Esophagus muscularis mucosa (tissue), 4 donors: ENCODE measurements at regions not wholly inside any gene's neighbourhood (a gene's known extent, or its start where the extent isn't known, plus 50 kb on each side); places are given as distances from the start of the nearest gene placed in this dataset.

Experiments
- DNase-seq: peaks from one replicate; pipeline ENCODE4 v3.0.0-alpha.2; 2017; ENCODE audit errors: extremely low spot score
- H3K27ac ChIP-seq, 4 donors: fragments of 200-600 bp; sonication (generic); replicated peaks in 1 of 4; 1 replicate in 3 of 4; 2 replicates in 1 of 4; pipeline ENCODE4 v1.5.1; 2016 to 2019; ENCODE audit warnings: mild to moderate bottlenecking in 1 of 4
- H3K27me3 ChIP-seq, 4 donors: fragments of 200-600 bp; sonication (generic); one replicate each; pipeline versions ENCODE4 v1.5.1 to v1.6.0; 2016 to 2019
- H3K36me3 ChIP-seq, 4 donors: fragments of 200-600 bp; sonication (generic); one replicate each; pipeline ENCODE4 v1.5.1; 2016 to 2019
- H3K4me1 ChIP-seq, 4 donors: fragments of 200-600 bp; sonication (generic); one replicate each; pipeline ENCODE4 v1.5.1; 2016 to 2019
- H3K4me3 ChIP-seq, 4 donors: fragments of 200-600 bp; sonication (generic); 1 replicate in 2 of 4; 2 replicates in 2 of 4; pipeline ENCODE4 v1.5.1; 2016 to 2019; ENCODE audit warnings: mild to moderate bottlenecking in 4 of 4, moderate library complexity in 1 of 4
- H3K9me3 ChIP-seq, 4 donors: fragments of 200-600 bp; sonication (generic); 1 replicate in 3 of 4; 2 replicates in 1 of 4; pipeline ENCODE4 v1.5.1; 2016 to 2019
- EP300 ChIP-seq: sonication (generic); formaldehyde crosslinking; IDR thresholded peaks from one replicate; pipeline ENCODE4 v1.6.1; 2017; ENCODE audit warnings: antibody characterized with exemption
- POLR2A ChIP-seq: fragments of 450-650 bp; IDR thresholded peaks from one replicate; pipeline ENCODE4 v1.6.1; 2017; ENCODE audit warnings: antibody characterized with exemption, moderate library complexity, mild to moderate bottlenecking, low read depth
- POLR2AphosphoS5 ChIP-seq, 2 donors: sonication (generic); formaldehyde crosslinking; IDR thresholded peaks; one replicate each; pipeline ENCODE4 v1.6.1; 2017; ENCODE audit warnings: antibody characterized with exemption in 2 of 2
- WGBS: methylation state at CpG from one replicate; pipeline ENCODE4 v1.1.5; 2018; 5-methylcytosine and 5-hydroxymethylcytosine counted together
- intact Hi-C: fragments of 100-400 bp; cut with DNase I; formaldehyde crosslinking; loops from one replicate; pipeline ENCODE4 v1.15.1; 2023
- small RNA-seq, 3 donors: library from RNA; depleted of rRNA; stranded (forward); fragments of <200 nt; gene quantifications; one replicate each; pipeline ENCODE3, GENCODE V24; 2016
- TF ChIP-seq, protein P1 (sequence below), 3 experiments: fragments of 200-600 bp in 2 of 3; fragments of 450-650 bp in 1 of 3; sonication (generic) in 2 of 3; IDR thresholded peaks; one replicate each; pipeline ENCODE4 v1.5.1; 2017 to 2019; ENCODE audit warnings: antibody characterized with exemption in 3 of 3, mild to moderate bottlenecking in 2 of 3, moderate library complexity in 1 of 3

GRCh38 chr20:61193164-61193563 is 58.9 kb upstream of the CDH4 start:
- H3K27me3 ChIP-seq, result peaks cover 0 to 70% (median 5%) of the 10 kb centered on the region in 4 donors
- no peak overlapping the region for H3K4me3 ChIP-seq
- TF ChIP-seq, protein P1, sequence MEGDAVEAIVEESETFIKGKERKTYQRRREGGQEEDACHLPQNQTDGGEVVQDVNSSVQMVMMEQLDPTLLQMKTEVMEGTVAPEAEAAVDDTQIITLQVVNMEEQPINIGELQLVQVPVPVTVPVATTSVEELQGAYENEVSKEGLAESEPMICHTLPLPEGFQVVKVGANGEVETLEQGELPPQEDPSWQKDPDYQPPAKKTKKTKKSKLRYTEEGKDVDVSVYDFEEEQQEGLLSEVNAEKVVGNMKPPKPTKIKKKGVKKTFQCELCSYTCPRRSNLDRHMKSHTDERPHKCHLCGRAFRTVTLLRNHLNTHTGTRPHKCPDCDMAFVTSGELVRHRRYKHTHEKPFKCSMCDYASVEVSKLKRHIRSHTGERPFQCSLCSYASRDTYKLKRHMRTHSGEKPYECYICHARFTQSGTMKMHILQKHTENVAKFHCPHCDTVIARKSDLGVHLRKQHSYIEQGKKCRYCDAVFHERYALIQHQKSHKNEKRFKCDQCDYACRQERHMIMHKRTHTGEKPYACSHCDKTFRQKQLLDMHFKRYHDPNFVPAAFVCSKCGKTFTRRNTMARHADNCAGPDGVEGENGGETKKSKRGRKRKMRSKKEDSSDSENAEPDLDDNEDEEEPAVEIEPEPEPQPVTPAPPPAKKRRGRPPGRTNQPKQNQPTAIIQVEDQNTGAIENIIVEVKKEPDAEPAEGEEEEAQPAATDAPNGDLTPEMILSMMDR (IDR thresholded peaks at IDR 0.05), result no peak
- no peak for TF ChIP-seq POLR2A
- no peak for TF ChIP-seq POLR2AphosphoS5 (IDR thresholded peaks at IDR 0.05)
- TF ChIP-seq EP300, result no peak
- H3K27ac ChIP-seq, result no peak overlapping the region
- no peaks in the 10 kb centered on the region for H3K9me3 ChIP-seq
- no peak for DNase-seq
- H3K36me3 ChIP-seq, result no peaks in the 10 kb centered on the region
- intact Hi-C loops, result no loop called here
- 88% methylated on average over 15 of the region's 15 CpGs for WGBS
- H3K4me1 ChIP-seq, result no peaks in the 10 kb centered on the region

Small RNA genes lying in the stretch of these regions (small RNA-seq; reads per million reads assigned to genes)
- 0 reads per million in 3 donors for gene MIR4533
- gene MIR548AG2, result 0 to 0.84 (median 0.37) reads per million in 3 donors
- 0 reads per million in 3 donors for gene MIR646
